Endothelial cell (in vitro differentiated cells): ENCODE measurements at regions not wholly inside any gene's neighbourhood (a gene's known extent, or its start where the extent isn't known, plus 50 kb on each side); places are given as distances from the start of the nearest gene placed in this dataset.

Experiments used
- DNase-seq: peaks from one replicate; pipeline ENCODE4 v3.0.0; 2021; ENCODE audit warnings: low spot score
- H3K27ac Mint-ChIP-seq: one replicate; pipeline ENCODE4 v1.8.0; 2021; ENCODE audit warnings: mixed read lengths, inconsistent platforms; ENCODE audit not compliant: unreplicated experiment
- H3K27me3 Mint-ChIP-seq: one replicate; pipeline ENCODE4 v1.8.0; 2021; ENCODE audit warnings: mild to moderate bottlenecking, moderate library complexity, mixed read lengths, inconsistent platforms; ENCODE audit not compliant: unreplicated experiment
- H3K36me3 Mint-ChIP-seq: one replicate; pipeline ENCODE4 v1.8.0; 2021; ENCODE audit warnings: mild to moderate bottlenecking, low read depth, mixed read lengths, inconsistent platforms; ENCODE audit not compliant: unreplicated experiment
- H3K4me1 Mint-ChIP-seq: one replicate; pipeline ENCODE4 v1.8.0; 2021; ENCODE audit warnings: mild to moderate bottlenecking, mixed read lengths, inconsistent platforms; ENCODE audit not compliant: unreplicated experiment
- H3K4me3 Mint-ChIP-seq: one replicate; pipeline ENCODE4 v1.8.0; 2021; ENCODE audit warnings: mild to moderate bottlenecking, mixed read lengths, inconsistent platforms; ENCODE audit not compliant: unreplicated experiment
- H3K9me3 Mint-ChIP-seq: one replicate; pipeline ENCODE4 v1.8.0; 2021; ENCODE audit warnings: mixed read lengths, inconsistent platforms; ENCODE audit not compliant: unreplicated experiment
- CTCF ChIP-seq: fragments of 200-600 bp; sonication (generic); IDR thresholded peaks from one replicate; pipeline ENCODE4 v1.5.0; 2021; ENCODE audit warnings: antibody characterized with exemption; ENCODE audit not compliant: unreplicated experiment

- Mint-ChIP-seq H3K4me1 (no peaks in the 10 kb centered on the region), H3K27ac (no peak overlapping the region), H3K4me3 (no peak overlapping the region), H3K27me3 (peaks cover 1% of the 10 kb centered on the region), H3K36me3 (no peaks in the 10 kb centered on the region), H3K9me3 (no peaks in the 10 kb centered on the region)
- no peak for TF ChIP-seq CTCF
- no peak for DNase-seq
These were observed 111.3 kb downstream of the ARRDC4 start for GRCh38 chr15:98071786-98072185.

- no peaks in the 10 kb centered on the region for H3K9me3 Mint-ChIP-seq
- peaks cover 1% of the 10 kb centered on the region for H3K27me3 Mint-ChIP-seq
- H3K36me3 Mint-ChIP-seq, result no peaks in the 10 kb centered on the region
- no peak for TF ChIP-seq CTCF
- no peak overlapping the region for H3K4me3 Mint-ChIP-seq
- no peak overlapping the region for H3K27ac Mint-ChIP-seq
- no peak for DNase-seq
- H3K4me1 Mint-ChIP-seq, result no peaks in the 10 kb centered on the region
These were observed 114.9 kb downstream of the ARRDC4 start for GRCh38 chr15:98075441-98075840.

GRCh38 chr15:98076021-98076816, 115.7 kb downstream of the ARRDC4 start:
- no peaks in the 10 kb centered on the region for H3K9me3 Mint-ChIP-seq
- H3K4me3 Mint-ChIP-seq, result no peak overlapping the region
- TF ChIP-seq CTCF, result no peak
- H3K27ac Mint-ChIP-seq, result no peak overlapping the region
- H3K27me3 Mint-ChIP-seq, result peaks cover 1% of the 10 kb centered on the region
- H3K36me3 Mint-ChIP-seq, result no peaks in the 10 kb centered on the region
- no peaks in the 10 kb centered on the region for H3K4me1 Mint-ChIP-seq
- no peak for DNase-seq

- no peaks in the 10 kb centered on the region for H3K9me3 Mint-ChIP-seq
- H3K27ac Mint-ChIP-seq, result no peak overlapping the region
- no peak for TF ChIP-seq CTCF
- no peaks in the 10 kb centered on the region for H3K36me3 Mint-ChIP-seq
- H3K27me3 Mint-ChIP-seq, result peaks cover 1% of the 10 kb centered on the region
- H3K4me1 Mint-ChIP-seq, result no peaks in the 10 kb centered on the region
- no peak for DNase-seq
- H3K4me3 Mint-ChIP-seq, result no peak overlapping the region
These were observed 116.7 kb downstream of the ARRDC4 start for GRCh38 chr15:98077186-98077585.

- Mint-ChIP-seq H3K4me3 (no peak overlapping the region), H3K9me3 (no peaks in the 10 kb centered on the region), H3K27ac (no peak overlapping the region), H3K36me3 (no peaks in the 10 kb centered on the region), H3K4me1 (no peaks in the 10 kb centered on the region), H3K27me3 (peaks cover 1% of the 10 kb centered on the region)
- no peak for TF ChIP-seq CTCF
- no peak for DNase-seq
These were observed 120.3 kb downstream of the ARRDC4 start for GRCh38 chr15:98080791-98081190.
